HepG2 (cell line): ENCODE measurements at regions not wholly inside any gene's neighbourhood (a gene's known extent, or its start where the extent isn't known, plus 50 kb on each side); places are given as distances from the start of the nearest gene placed in this dataset.

ENCODE experiments used
- CHD4 ChIP-seq: fragments of 200-600 bp; sonication (generic); IDR thresholded peaks from 2 replicates; pipeline ENCODE4 v1.7.0; 2017; ENCODE audit warnings: mild to moderate bottlenecking, low read length, borderline replicate concordance
- FOXM1 ChIP-seq: sonication (generic); formaldehyde crosslinking; IDR thresholded peaks from 2 replicates; pipeline ENCODE4 v1.5.0; 2020; ENCODE audit warnings: missing genetic modification reagents
- GABPA ChIP-seq, 2 experiments: IDR thresholded peaks; 2 replicates each; pipeline ENCODE4 v1.6.1; 2011 to 2016; ENCODE audit warnings: low read depth in 2 of 2, low read length in 1 of 2, missing biosample characterization in 1 of 2, missing genetic modification characterization in 1 of 2
- MED8 ChIP-seq: sonication (generic); formaldehyde crosslinking; IDR thresholded peaks from 2 replicates; pipeline ENCODE4 v1.8.1; 2023; ENCODE audit warnings: mild to moderate bottlenecking, missing genetic modification reagents; ENCODE audit not compliant: insufficient replicate concordance
- PCBP2 ChIP-seq: fragments of 200-400 bp; formaldehyde crosslinking; optimal IDR thresholded peaks from 2 replicates; pipeline ENCODE3; 2018; ENCODE audit warnings: low read length, low read depth; ENCODE audit not compliant: poor library complexity, severe bottlenecking
- PHF8 ChIP-seq: sonication (generic); formaldehyde crosslinking; IDR thresholded peaks from 2 replicates; pipeline ENCODE4 v1.5.0; 2020; ENCODE audit warnings: missing genetic modification reagents
- RAD51 ChIP-seq: fragments of 450-650 bp; IDR thresholded peaks from 2 replicates; pipeline ENCODE4 v1.6.1; 2016; ENCODE audit warnings: borderline replicate concordance
- SAFB2 ChIP-seq: sonication (generic); formaldehyde crosslinking; IDR thresholded peaks from 2 replicates; pipeline ENCODE4 v1.5.1; 2020; ENCODE audit warnings: missing genetic modification reagents, low read depth, mild to moderate bottlenecking, borderline replicate concordance
- TF ChIP-seq, protein P1 (sequence below): sonication (generic); formaldehyde crosslinking; IDR thresholded peaks from 2 replicates; pipeline ENCODE4 v1.5.1; 2020; ENCODE audit warnings: missing genetic modification reagents, mild to moderate bottlenecking, borderline replicate concordance

DNA sequence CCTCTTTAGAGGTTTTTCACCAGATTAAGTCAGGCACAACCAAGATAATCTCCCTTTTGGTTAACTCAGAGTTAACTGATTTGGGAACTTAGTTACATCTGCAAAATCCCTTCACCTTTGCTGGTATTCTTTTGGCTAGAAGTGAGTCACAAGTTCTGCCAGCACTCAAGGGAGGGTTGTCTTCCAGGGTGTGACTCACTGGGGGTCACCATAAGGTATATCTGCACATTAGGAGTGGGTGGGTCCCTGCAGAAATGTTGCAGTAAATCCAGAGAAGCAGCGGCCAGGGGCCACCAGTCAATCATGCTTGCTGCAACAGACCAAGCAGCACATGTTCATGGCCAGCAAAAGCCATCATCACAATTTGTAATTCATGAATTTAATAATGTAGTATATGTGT is 59.8 kb upstream of the MAML3 start:
- TF ChIP-seq CHD4: no peak
- no peak for TF ChIP-seq GABPA (IDR thresholded peaks at IDR 0.05; ENCODE audit: low read depth, low read length)
- no peak for TF ChIP-seq GABPA (CRISPR knock-in tag; IDR thresholded peaks at IDR 0.05; ENCODE audit: low read depth)
- TF ChIP-seq SAFB2: no peak
- no peak for TF ChIP-seq FOXM1 (CRISPR knock-in tag)
- TF ChIP-seq MED8 (CRISPR knock-in tag): no peak
- TF ChIP-seq PCBP2: no peak
- TF ChIP-seq, protein P1, sequence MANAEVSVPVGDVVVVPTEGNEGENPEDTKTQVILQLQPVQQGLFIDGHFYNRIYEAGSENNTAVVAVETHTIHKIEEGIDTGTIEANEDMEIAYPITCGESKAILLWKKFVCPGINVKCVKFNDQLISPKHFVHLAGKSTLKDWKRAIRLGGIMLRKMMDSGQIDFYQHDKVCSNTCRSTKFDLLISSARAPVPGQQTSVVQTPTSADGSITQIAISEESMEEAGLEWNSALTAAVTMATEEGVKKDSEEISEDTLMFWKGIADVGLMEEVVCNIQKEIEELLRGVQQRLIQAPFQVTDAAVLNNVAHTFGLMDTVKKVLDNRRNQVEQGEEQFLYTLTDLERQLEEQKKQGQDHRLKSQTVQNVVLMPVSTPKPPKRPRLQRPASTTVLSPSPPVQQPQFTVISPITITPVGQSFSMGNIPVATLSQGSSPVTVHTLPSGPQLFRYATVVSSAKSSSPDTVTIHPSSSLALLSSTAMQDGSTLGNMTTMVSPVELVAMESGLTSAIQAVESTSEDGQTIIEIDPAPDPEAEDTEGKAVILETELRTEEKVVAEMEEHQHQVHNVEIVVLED (CRISPR knock-in tag): no peak
- TF ChIP-seq PHF8 (CRISPR knock-in tag): no peak
- no peak for TF ChIP-seq RAD51
